HFF-Myc (cell line): ENCODE measurements at regions not wholly inside any gene's neighbourhood (a gene's known extent, or its start where the extent isn't known, plus 50 kb on each side); places are given as distances from the start of the nearest gene placed in this dataset.

ENCODE experiments used
- DNase-seq: peaks from one replicate; pipeline ENCODE4 v3.0.0-alpha.2; 2011; ENCODE audit warnings: low read depth; ENCODE audit errors: extremely low read depth
- H3K4me3 ChIP-seq: replicated peaks from 2 replicates; pipeline ENCODE4 v1.5.1; 2011; ENCODE audit warnings: low read depth, mild to moderate bottlenecking, control low read depth, low read length
- CTCF ChIP-seq: IDR thresholded peaks from 2 replicates; pipeline ENCODE4 v1.5.1; 2012; ENCODE audit warnings: mild to moderate bottlenecking, low read depth, low read length, control low read depth; ENCODE audit errors: missing control alignments

- no peak for DNase-seq
- no peak overlapping the region for H3K4me3 ChIP-seq
- TF ChIP-seq CTCF, result no peak
These were observed 193.3 kb downstream of the UTRN start for GRCh38 chr6:144478483-144478882.

GRCh38 chr6:144479991-144480390 lies 194.9 kb downstream of the UTRN start:
- no peak for TF ChIP-seq CTCF
- DNase-seq, result no peak
- H3K4me3 ChIP-seq, result no peak overlapping the region

- DNase-seq, result no peak
- no peak for TF ChIP-seq CTCF
- H3K4me3 ChIP-seq, result no peak overlapping the region
These were observed 195.3 kb downstream of the UTRN start for GRCh38 chr6:144480473-144480872.

- no peak for TF ChIP-seq CTCF
- DNase-seq, result no peak
- no peak overlapping the region for H3K4me3 ChIP-seq
These were observed 196.4 kb downstream of the UTRN start for GRCh38 chr6:144481527-144481926.

- peak; percentile 64 for TF ChIP-seq CTCF
These were observed 197.0 kb downstream of the UTRN start for GRCh38 chr6:144482142-144482541.

GRCh38 chr6:144485531-144485930 lies 200.4 kb downstream of the UTRN start:
- no peak overlapping the region for H3K4me3 ChIP-seq

More at GRCh38 chr6:144482142-144482541, 197.0 kb downstream of the UTRN start:
- no peak overlapping the region for H3K4me3 ChIP-seq
- DNase-seq, result peak; percentile 72

More at GRCh38 chr6:144485531-144485930, 200.4 kb downstream of the UTRN start:
- DNase-seq, result no peak
- TF ChIP-seq CTCF, result no peak
